LNCaP clone FGC (cell line): ENCODE measurements at regions not wholly inside any gene's neighbourhood (a gene's known extent, or its start where the extent isn't known, plus 50 kb on each side); places are given as distances from the start of the nearest gene placed in this dataset.

ENCODE experiments used
- DNase-seq: peaks from one replicate; pipeline ENCODE4 v3.0.0-alpha.2; 2011; ENCODE audit warnings: low read depth
- H3K4me3 ChIP-seq: 2 replicates; pipeline ENCODE4 v1.5.1; 2011; ENCODE audit warnings: mild to moderate bottlenecking, low read depth, low read length, control low read depth
- CTCF ChIP-seq: IDR thresholded peaks from 2 replicates; pipeline ENCODE4 v1.5.1; 2012; ENCODE audit warnings: mild to moderate bottlenecking; ENCODE audit not compliant: control insufficient read depth, insufficient read depth; ENCODE audit errors: extremely low read depth

GRCh38 chr15:100786901-100787566 lies 92.6 kb upstream of the ALDH1A3 start:
- DNase-seq, result no peak
- no peak overlapping the region for H3K4me3 ChIP-seq
- no peak for TF ChIP-seq CTCF

- H3K4me3 ChIP-seq, result no peak overlapping the region
- TF ChIP-seq CTCF, result no peak
- no peak for DNase-seq
Observed at GRCh38 chr15:100787567-100788417, 91.8 kb upstream of the ALDH1A3 start.

- TF ChIP-seq CTCF, result no peak
- DNase-seq, result no peak
- no peak overlapping the region for H3K4me3 ChIP-seq
Observed at GRCh38 chr15:100788418-100789105, 91.1 kb upstream of the ALDH1A3 start.

GRCh38 chr15:100790786-100791265 lies 88.8 kb upstream of the ALDH1A3 start:
- DNase-seq, result no peak
- TF ChIP-seq CTCF, result no peak
- H3K4me3 ChIP-seq, result no peak overlapping the region

- TF ChIP-seq CTCF, result no peak
- DNase-seq, result no peak
Observed at GRCh38 chr15:100794008-100794407, 85.6 kb upstream of the ALDH1A3 start.

GRCh38 chr15:100801256-100801900 lies 78.3 kb upstream of the ALDH1A3 start:
- no peak for TF ChIP-seq CTCF
- H3K4me3 ChIP-seq, result no peak overlapping the region
- no peak for DNase-seq

More at GRCh38 chr15:100794008-100794407, 85.6 kb upstream of the ALDH1A3 start:
- no peak overlapping the region for H3K4me3 ChIP-seq
